ENCODE measurements at regions not wholly inside any gene's neighbourhood (a gene's known extent, or its start where the extent isn't known, plus 50 kb on each side); places are given as distances from the start of the nearest gene placed in this dataset.
"Not testable (repeated sequence)": the region's sequence is repeated elsewhere in the genome, so short reads cannot be mapped to it uniquely, and the experiment has no call there.

DNA sequence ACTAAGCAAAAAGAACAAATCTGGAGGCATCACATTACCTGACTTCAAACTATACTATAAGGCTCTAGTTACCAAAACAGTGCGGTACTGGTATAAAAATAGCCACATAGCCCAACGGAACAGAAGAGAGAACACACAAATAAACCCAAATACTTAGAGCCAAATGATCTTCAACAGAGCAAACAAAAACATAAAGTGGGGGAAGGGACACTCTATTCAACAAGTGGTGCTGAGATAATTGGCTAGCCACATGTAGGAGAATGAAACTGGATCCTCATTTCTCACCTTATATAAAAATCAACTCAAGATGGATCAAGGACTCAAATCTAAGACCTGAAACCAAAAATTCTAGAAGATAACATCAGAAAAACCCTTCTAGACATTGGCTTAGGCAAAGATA, 89.9 kb upstream of the ZNF608 start:
- DNase-seq (ENCODE audit: insufficient read length, low spot score); FAIRE-seq: not testable (repeated sequence)

DNA sequence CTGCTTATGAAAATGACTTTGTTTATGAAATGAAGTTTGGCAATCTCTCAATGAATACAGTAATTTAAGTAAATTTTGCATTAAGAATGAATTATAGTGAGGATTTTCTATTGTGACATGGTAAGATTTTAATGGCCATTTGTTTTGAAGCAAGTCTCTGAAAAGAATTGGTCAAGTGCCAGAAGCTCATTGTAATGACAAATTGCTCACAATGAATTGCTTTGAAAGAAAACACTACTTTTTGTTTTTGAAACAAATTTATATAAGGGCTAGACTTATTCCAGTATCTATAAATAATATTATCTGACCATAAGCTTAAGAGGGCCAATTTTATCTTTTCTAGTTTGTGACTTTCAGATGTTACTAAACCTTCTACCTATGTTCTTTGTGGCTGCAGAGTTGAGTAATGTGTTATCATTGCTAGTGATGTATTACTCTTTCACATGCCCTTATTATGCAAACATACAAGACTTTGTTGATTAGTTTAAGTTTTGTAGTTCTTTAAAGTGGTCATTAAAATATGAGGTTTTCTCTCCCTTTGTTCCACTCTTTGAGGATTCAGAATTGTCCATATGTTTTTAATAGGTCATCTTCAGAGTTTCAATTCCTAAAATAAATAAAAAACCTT, 93.0 kb upstream of the ZNF608 start:
- FAIRE-seq, result no peak
- no peak for DNase-seq (ENCODE audit: insufficient read length, low spot score)

DNA sequence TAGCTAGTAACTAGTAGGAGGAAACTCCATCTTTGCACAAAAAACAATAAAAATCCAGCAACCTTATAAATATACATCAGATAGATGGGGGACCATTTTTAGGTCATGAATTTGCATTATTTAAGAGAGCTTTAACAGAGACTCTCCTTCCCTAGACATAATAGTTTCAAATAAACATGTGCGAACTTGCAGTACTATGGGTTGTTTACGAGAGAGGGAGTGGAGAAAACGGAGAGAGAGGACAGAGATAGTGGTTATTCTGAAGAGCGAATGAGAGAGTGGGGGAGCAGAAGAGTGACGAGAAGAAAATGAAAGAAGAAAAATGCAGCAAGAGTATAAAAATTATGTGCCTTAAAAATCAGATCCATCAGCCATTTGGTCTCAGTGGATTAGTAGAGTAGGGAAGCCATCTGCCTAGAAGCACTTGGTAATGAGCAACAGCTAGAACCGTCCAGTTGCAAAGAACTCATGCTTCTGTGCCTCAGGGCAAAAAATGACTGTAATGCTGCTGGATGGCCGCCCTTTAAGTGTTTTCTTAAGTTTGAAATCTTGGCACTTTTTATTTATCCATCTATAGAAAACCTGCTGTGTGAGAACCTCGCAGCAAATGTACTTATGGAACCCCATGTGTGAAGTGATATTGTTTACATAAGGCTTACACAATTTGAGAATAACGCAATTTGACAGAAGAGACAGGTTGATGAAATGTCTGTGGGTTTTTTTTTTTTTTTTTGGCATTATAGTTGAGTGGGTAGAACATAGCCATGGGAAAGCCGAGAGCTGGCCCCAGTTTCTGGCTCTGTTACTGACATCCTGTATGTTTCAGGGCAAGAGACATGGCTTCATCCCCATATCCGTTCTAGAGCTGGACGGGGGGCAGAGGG, 95.6 kb upstream of the ZNF608 start:
- no peak for FAIRE-seq
- DNase-seq (ENCODE audit: insufficient read length, low spot score), result no peak

DNA sequence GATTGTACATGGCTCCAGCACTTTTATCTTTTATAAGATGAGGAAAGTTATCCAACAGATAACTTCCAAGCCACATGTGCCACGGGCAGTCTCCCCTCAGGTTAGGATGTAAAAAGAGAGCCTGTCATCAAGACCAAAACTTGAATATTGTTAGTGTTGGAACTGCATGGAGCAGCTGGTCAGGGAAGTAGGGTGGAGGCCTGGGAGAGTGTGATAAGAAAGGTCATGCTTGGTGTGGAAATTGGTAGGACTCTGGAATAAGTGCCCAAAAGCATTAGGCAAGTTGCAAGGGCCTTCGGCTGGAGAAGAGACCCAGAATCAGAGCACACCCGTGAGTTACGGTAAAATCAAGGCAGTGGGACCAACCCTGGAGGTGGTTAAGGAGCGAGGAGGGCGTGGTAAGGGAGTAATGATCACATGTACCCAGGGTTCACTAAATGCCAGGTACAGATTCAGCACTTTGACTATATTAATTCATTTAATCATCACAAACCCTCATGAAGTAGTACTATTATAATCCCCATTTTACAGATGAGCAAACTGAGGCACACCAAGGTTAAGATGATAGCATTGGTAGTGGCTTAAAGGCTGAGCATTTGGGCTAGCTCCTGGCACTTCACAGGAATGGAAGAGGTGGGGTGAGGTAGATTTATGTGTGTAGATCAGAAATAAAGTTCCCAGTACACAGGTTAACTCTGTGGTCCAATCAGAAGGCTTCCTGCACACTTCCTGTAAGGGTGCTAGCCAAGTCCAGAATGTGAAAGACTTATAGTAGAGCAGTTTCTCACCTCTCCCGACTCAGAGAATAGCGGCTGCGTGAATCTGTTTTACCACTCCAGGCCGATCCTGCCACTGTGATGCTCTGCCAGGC, 96.5 kb upstream of the ZNF608 start:
- DNase-seq (ENCODE audit: insufficient read length, low spot score), result no peak
- no peak for FAIRE-seq

DNA sequence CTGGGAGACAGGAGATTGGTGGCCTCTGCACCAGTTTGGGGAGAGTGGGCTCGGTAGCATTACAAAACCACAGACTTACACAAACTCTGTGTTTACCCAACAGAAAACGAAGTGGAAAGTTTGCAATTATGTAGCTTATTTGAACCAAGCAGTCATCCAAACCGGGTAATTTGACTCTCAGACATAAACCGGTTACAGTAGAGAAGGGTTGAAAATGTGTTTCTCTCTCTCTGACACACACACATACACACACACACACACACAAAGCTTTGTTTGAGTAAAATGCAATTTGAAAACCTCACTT, 97.1 kb upstream of the ZNF608 start:
- DNase-seq (ENCODE audit: insufficient read length, low spot score) (no peak), FAIRE-seq (peak; percentile 48)

DNA sequence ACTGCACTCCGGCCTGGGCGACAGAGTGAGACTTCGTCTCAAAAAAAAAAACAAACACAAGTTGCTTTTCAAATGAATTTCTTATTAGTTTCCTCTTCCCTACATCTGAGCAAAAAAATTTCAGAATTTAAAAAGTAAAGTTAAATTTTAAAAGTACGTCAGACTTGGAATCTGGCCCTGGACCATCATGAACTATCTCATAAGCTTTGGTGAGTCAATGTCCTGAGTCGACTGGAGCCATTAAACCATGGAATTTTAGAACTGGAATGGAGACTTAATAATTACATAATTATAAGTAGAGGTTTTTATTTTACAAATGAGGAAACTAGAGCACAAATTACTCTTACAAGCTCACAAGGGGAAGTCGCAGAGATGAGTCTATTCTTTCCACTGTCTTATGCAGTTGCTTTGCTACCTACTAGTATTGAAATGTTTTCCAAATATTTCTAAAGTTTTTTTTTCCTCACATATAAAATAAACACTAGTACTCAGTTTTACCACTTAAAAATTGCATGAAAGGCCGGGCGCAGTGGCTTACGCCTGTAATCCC, 98.0 kb upstream of the ZNF608 start:
- DNase-seq (ENCODE audit: insufficient read length, low spot score), result no peak
- no peak for FAIRE-seq

DNA sequence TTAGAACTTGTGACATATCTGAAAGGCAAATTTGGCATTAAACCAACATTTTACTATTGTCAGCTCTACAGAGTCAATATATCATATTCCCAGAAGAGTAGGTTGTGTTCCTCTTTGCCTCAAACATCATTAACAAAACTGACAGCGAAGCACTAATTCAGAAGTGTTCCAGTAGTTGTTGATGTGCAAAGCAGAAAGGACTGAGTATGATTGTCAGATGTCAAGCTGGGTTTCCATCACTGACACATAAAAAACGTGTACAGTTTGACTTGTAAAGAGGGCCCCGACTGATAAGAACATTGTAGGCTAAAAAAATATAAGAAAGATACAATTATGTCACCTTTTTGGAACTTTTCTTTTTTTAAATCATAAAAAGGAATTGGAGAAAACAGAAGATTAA, 101.5 kb upstream of the ZNF608 start:
- no peak for FAIRE-seq
- DNase-seq (ENCODE audit: insufficient read length, low spot score), result no peak

DNA sequence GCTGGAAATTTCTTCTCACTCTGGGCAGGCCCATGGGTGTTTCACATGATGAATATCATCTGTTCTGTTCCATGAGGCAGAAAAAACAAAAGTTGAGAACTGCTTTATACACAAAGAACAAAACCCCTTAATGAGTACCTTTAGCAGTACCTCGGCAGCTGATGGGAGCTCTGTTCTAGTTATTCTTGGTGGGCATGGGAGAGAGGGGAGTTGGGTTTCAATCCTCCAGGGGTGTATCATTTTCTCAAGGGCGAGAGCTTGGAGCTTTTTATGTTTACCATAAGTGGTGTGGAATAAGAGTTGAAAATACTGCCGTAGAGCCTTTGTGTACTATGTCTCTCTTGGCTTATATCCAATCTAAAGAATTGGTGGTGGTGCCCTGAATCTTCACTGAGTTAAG, 103.3 kb upstream of the ZNF608 start:
- FAIRE-seq (no peak), DNase-seq (ENCODE audit: insufficient read length, low spot score) (no peak)

DNA sequence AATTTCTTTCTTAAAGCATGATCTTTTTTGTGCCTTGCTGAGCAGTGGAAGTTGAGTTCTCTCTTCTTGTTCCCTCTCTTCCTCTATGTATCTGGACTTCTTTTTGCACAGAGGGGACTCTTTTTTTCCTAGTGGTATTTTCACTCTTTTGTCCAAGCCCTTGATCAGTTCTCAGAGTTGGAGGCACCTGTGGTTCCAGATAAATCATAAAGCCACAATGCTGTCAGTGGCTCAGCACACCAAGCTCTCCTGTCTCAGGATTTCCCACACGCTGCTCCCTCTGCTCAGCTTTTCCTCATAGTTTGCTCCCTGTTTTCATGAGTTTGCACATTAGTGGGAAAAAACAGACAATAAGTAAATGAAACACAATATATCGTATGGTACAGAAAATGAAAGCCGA, 110.3 kb upstream of the ZNF608 start:
- DNase-seq (ENCODE audit: insufficient read length, low spot score), result no peak
- no peak for FAIRE-seq

DNA sequence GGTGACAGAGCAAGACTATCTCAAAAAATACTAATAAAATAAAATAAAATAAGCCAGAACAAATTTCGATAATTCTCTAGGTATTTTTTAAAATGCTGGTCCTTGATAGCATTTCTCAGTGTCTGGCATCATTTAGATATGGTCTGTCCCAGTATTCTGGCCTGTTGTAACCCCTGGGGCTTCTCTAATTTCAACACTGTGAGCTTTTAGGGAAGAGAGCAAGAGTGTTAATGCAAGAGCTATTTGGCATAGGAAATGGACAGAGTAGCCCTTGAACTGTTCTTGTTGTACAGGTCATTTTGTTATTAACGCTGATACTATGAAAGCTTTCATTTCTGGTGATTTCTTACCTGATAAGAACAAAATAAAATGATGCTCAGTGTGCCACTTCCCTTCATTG, 112.2 kb upstream of the ZNF608 start:
- no peak for FAIRE-seq
- DNase-seq (ENCODE audit: insufficient read length, low spot score), result no peak

DNA sequence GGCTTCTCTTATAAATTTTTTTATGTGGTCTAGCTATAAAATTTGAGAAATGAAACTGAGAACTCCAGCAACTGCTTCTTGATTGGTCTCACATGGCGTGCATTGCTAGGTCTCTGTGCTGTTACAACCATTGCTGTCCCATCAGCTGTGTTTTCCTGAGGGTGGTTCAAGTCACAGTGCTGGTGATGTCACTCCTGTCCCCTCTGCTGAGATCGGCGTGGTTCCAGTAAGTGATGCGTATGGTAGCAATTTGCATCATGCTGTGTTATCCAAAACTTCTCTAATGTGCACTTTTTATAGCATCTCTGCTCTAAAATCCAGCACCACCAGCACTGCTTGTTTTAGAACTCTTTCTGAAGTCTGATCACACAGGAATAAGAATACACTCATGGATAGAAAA, 112.6 kb upstream of the ZNF608 start:
- no peak for DNase-seq (ENCODE audit: insufficient read length, low spot score)
- peak; percentile 23 for FAIRE-seq

DNA sequence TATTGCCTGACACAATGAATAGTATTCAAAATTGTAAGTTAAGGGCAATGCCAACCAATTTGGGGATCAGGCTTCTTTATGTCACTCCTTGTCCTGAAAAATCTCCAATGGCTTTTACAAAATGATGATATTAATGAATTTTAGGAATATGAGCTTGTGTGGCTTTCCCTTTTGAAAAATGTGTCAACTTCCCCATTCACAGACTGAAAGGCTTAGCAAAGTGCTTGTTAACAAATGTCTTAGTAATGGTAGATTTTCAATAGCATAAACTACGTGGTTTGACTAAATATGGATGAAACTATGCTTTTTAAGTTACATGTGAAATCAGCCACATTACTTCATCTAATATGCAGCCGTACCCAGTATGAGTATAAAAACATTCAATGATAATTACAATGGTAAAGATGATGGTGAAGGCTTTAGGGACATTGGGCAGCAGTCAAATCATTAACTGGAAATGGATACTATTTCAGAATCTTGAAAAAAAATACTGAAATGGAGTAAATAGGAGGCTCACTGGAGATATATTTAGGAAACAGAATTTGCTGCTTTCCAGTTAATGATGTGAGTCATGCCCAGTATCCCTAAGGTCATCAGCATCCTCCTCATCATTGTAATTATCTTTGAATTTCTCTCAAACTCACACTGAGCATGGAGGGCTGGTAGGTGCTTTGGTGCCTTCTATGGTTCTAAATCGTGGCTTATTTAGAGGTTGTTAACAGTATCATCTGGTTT, 113.3 kb upstream of the ZNF608 start:
- DNase-seq (ENCODE audit: insufficient read length, low spot score) (no peak), FAIRE-seq (no peak)

DNA sequence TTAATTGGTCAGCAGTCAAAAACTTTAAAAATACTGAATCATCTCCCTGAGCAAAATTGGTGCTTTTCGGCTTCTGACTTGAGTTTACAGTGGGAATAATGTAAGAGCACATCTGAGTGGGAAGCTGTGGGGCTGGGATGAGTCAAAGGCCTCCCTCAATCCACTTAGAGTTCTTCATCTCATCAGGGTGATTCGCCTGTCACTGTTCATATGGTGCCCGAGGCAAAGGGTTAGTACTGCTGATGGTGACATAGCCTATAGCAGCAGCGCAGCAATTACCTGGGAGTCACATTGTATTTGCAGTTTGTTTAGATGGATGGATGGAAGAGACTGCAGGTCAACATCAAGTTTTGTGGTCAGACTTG, 113.8 kb upstream of the ZNF608 start:
- no peak for DNase-seq (ENCODE audit: insufficient read length, low spot score)
- FAIRE-seq, result no peak

DNA sequence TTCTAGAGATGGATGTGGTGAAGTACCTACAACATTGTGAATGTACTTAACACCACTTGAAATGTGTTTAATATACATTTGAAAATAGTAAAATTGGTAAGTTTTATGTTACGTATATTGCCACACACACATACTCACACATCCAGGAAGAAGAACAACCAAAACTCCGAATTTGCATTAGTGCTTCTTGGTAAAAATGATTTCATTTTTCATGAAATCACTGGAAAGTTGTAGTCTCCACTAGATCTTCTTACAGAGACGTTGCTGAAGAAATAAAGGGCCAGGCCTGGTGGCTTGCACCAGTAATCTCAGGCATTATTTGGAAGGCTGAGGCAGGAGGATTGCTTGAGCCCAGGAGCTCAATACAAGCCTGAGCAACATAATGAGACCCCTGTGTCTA, 118.6 kb upstream of the ZNF608 start:
- no peak for DNase-seq (ENCODE audit: insufficient read length, low spot score)
- FAIRE-seq, result no peak

DNA sequence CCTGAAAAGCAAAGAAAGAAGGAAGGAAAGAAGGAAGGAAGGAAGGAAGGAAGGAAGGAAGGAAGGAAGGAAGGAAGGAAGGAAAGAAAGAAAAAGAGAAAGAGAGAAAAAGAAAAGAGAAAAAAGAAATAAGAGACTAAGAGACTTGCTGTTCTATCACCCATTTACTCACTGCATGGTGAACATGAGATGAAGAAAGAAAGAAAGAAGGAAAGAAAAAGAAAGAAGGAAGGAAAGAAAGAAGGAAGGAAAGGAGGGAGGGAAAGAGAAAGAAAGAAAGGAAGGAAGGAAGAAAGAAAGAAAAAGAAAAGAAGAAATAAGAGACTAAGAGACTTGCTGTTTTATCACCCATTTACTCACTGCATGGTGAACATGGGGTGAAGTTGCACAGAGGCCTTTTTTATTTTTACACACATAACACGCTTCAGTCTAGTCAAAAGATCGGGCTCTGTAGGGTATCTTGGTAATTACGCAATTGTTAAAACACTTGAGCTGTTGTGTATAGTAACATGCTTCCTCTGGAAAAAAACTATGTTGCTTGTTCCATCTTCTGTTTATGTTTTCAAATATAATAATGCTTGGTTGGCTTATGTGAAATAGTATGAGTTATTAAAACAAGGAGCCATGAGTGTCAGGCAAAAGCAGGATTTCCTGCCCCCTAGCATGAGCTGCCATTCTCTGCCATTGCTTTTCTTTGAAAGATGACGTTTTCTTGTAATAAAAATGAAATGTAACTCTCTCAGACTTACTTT, 119.3 kb upstream of the ZNF608 start:
- no peak for DNase-seq (ENCODE audit: insufficient read length, low spot score)
- no peak for FAIRE-seq

DNA sequence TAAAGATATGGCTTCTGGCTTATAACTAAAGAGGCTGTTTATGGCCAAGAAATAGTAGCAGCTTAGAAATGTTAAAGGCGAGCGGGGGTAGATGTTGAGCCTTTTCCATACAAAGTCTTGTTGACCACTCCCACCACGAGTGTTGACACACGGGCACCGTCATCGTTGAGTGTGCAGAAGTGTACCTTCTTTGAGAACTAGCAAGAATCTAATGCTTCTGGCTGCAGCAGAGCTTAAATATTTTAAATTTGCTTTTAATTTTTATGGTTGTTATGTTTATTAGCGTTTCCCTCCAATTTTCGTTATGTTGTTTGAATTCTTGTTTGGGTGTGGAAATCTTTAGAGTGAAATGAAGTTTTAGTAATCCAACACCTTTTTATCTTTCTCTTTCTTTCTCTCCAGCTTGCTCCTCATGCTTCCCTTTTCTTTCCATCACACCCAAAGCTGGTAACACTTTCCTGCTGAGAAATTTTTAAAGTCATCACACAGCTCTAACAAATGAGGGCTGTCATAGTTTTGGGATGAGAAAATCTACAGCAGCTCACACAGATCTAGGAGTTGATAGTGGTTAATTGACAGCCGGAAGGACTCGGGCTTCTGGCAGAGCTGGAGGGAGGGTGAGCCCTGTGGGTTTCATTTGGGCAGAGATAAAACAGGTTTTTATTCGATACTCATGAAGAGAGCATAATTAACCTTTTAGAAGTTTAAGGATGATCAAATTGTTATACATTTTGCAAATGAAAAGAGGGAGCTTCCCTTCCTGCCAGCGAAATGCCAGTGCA, 120.1 kb upstream of the ZNF608 start:
- DNase-seq (ENCODE audit: insufficient read length, low spot score) (no peak), FAIRE-seq (no peak)

DNA sequence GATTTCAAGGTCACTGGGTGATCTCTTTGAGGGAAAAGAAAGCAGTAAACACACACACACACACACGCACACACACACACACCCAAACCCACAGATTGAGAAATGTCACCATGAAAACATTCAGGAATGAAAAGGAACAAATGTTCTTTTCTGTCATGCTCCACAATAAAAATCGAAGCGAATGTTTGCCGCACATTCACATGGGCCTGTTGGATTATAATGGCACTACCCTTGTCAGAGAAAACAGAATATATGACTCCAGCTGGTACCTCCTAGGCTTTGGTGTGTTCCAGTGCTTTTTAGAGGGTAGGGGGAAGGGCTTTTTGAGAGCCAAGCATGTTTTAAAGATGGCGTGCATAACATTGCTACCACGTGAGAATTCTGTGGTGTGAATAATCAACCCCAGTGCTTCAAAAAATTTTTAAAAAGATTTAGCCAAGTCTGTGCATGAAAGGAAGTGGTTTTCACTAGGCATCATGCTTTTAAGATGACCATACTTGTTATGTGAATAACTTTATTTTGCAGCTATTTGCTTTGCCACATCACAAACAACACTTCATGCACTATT, 120.8 kb upstream of the ZNF608 start:
- no peak for FAIRE-seq
- DNase-seq (ENCODE audit: insufficient read length, low spot score), result no peak

DNA sequence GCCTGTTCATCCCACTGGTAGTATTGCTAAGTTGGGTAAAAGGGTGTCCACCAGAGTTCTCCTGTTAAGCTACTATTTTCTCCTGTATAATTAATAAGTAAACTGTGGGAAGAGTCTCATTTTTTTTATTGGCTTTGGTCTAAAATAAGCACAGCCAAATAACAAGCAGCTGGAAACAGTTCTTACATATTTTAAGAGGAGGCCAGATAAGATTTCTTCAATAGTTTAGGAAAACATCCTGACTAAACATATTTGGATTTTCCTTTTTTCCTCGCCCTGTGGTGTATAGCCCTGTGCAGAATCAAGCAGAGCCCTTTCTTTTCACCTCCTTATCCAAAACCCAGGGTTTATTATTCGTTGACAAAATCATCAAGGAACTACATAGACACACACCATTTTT, 122.2 kb upstream of the ZNF608 start:
- no peak for FAIRE-seq
- no peak for DNase-seq (ENCODE audit: insufficient read length, low spot score)
